GM23338 (cell line): ENCODE measurements at regions not wholly inside any gene's neighbourhood (a gene's known extent, or its start where the extent isn't known, plus 50 kb on each side); places are given as distances from the start of the nearest gene placed in this dataset.

ENCODE experiments used
- ATAC-seq: fragments of 200-7000 bp; cut with Tn5 transposase; 3 replicates; pipeline ENCODE4 v1.9.1; 2020
- DNase-seq: peaks from one replicate; pipeline ENCODE4 v3.0.0-alpha.2; 2015; ENCODE audit warnings: low spot score
- H2AFZ ChIP-seq: fragments of 200-600 bp; sonication (generic); 2 replicates; pipeline ENCODE4 v1.8.0; 2016; ENCODE audit warnings: antibody characterized with exemption, mild to moderate bottlenecking, moderate library complexity
- H3F3A ChIP-seq: fragments of 200-600 bp; sonication (generic); replicated peaks from 2 replicates; pipeline ENCODE4 v1.8.0; 2017; ENCODE audit warnings: antibody characterized with exemption, mixed run types, low read depth
- H3K27ac ChIP-seq: fragments of 200-600 bp; sonication (generic); 2 replicates; pipeline ENCODE4 v1.6.1; 2016; ENCODE audit warnings: low read depth
- H3K27me3 ChIP-seq: fragments of 200-600 bp; sonication (generic); 2 replicates; pipeline ENCODE4 v1.8.0; 2016; ENCODE audit warnings: mild to moderate bottlenecking, mixed run types, moderate library complexity; ENCODE audit not compliant: insufficient read depth
- H3K36me3 ChIP-seq: fragments of 200-600 bp; sonication (generic); 2 replicates; pipeline ENCODE4 v1.8.0; 2016; ENCODE audit warnings: mild to moderate bottlenecking; ENCODE audit not compliant: insufficient read depth
- H3K4me1 ChIP-seq: fragments of 200-600 bp; sonication (generic); 2 replicates; pipeline ENCODE4 v1.8.0; 2016; ENCODE audit warnings: mild to moderate bottlenecking, moderate library complexity; ENCODE audit not compliant: insufficient read depth
- H3K4me2 ChIP-seq: fragments of 200-600 bp; sonication (generic); 2 replicates; pipeline ENCODE4 v1.7.1; 2017; ENCODE audit warnings: mixed run types
- H3K4me3 ChIP-seq: fragments of 200-600 bp; sonication (generic); 2 replicates; pipeline ENCODE4 v1.6.1; 2016; ENCODE audit warnings: mixed run types
- H3K79me2 ChIP-seq: fragments of 200-600 bp; sonication (generic); replicated peaks from 2 replicates; pipeline ENCODE4 v1.8.0; 2017; ENCODE audit warnings: mild to moderate bottlenecking; ENCODE audit not compliant: insufficient read depth
- H3K9me2 ChIP-seq: fragments of 200-600 bp; sonication (generic); 2 replicates; pipeline ENCODE4 v1.8.0; 2017; ENCODE audit not compliant: insufficient read depth
- H4K20me1 ChIP-seq: fragments of 200-600 bp; sonication (generic); replicated peaks from 2 replicates; pipeline ENCODE4 v1.8.0; 2017; ENCODE audit warnings: mild to moderate bottlenecking; ENCODE audit not compliant: insufficient read depth
- H3K27ac Mint-ChIP-seq: 2 replicates; pipeline ENCODE4 v1.8.0; 2020; ENCODE audit warnings: inconsistent platforms, mild to moderate bottlenecking, moderate library complexity, mixed read lengths
- H3K27me3 Mint-ChIP-seq: 3 replicates; pipeline ENCODE4 v1.8.0; 2022; ENCODE audit warnings: low read depth, mild to moderate bottlenecking, moderate library complexity, mixed read lengths, inconsistent platforms; ENCODE audit not compliant: insufficient read depth, poor library complexity
- H3K36me3 Mint-ChIP-seq: 3 replicates; pipeline ENCODE4 v1.8.0; 2021; ENCODE audit warnings: low read depth, mild to moderate bottlenecking, inconsistent platforms, moderate library complexity, mixed read lengths
- H3K4me1 Mint-ChIP-seq: 3 replicates; pipeline ENCODE4 v1.8.0; 2020; ENCODE audit warnings: mild to moderate bottlenecking, inconsistent platforms, mixed read lengths
- H3K4me3 Mint-ChIP-seq: 3 replicates; pipeline ENCODE4 v1.8.0; 2021; ENCODE audit warnings: moderate library complexity, mild to moderate bottlenecking, inconsistent platforms, mixed read lengths
- H3K9me3 Mint-ChIP-seq: 3 replicates; pipeline ENCODE4 v1.8.0; 2020; ENCODE audit warnings: moderate library complexity, mild to moderate bottlenecking, inconsistent platforms, mixed read lengths
- CREB1 ChIP-seq: fragments of 250-450 bp; sonication (Bioruptor Pico); IDR thresholded peaks from 2 replicates; pipeline ENCODE4 v1.5.0; 2020; ENCODE audit warnings: low read depth, mild to moderate bottlenecking, moderate library complexity
- CTCF ChIP-seq, 2 experiments: fragments of 200-600 bp in 1 of 2; sonication (generic) in 1 of 2; conservative IDR thresholded peaks; 2 replicates each; pipeline versions ENCODE4 v1.5.1 to v1.6.1; 2016 to 2017; ENCODE audit warnings: antibody characterized with exemption in 2 of 2, low read depth in 2 of 2, mild to moderate bottlenecking in 2 of 2, moderate library complexity in 1 of 2
- EZH2 ChIP-seq: fragments of 200-600 bp; sonication (generic); IDR thresholded peaks from one replicate; pipeline ENCODE4 v1.8.0; 2017; ENCODE audit warnings: antibody characterized with exemption, mild to moderate bottlenecking, low read depth; ENCODE audit not compliant: unreplicated experiment
- EZH2phosphoT487 ChIP-seq: fragments of 200-600 bp; sonication (generic); IDR thresholded peaks from one replicate; pipeline ENCODE4 v1.8.1; 2018; ENCODE audit warnings: antibody characterized with exemption; ENCODE audit not compliant: unreplicated experiment
- JUNB ChIP-seq: IDR thresholded peaks from one replicate; pipeline ENCODE4 v1.6.1; 2016; ENCODE audit warnings: antibody characterized with exemption; ENCODE audit not compliant: unreplicated experiment
- NANOG ChIP-seq: IDR thresholded peaks from 2 replicates; pipeline ENCODE4 v1.6.1; 2016; ENCODE audit warnings: antibody characterized with exemption, borderline replicate concordance
- POLR2AphosphoS5 ChIP-seq: IDR thresholded peaks from 2 replicates; pipeline ENCODE4 v1.6.1; 2016; ENCODE audit warnings: antibody characterized with exemption, low read depth
- REST ChIP-seq: IDR thresholded peaks from one replicate; pipeline ENCODE4 v1.6.1; 2018; ENCODE audit warnings: antibody characterized with exemption; ENCODE audit not compliant: unreplicated experiment
- STAT1 ChIP-seq: IDR thresholded peaks from one replicate; pipeline ENCODE4 v1.6.1; 2016; ENCODE audit warnings: antibody characterized with exemption; ENCODE audit not compliant: unreplicated experiment
- ZNF114 ChIP-seq: fragments of 250-450 bp; sonication (Bioruptor Pico); IDR thresholded peaks from 2 replicates; pipeline ENCODE4 v1.5.0; 2020; ENCODE audit warnings: mild to moderate bottlenecking, moderate library complexity
- ZNF462 ChIP-seq: fragments of 250-450 bp; sonication (Bioruptor Pico); IDR thresholded peaks from 2 replicates; pipeline ENCODE4 v1.5.0; 2020; ENCODE audit warnings: mild to moderate bottlenecking, moderate library complexity
- TF ChIP-seq, protein P1 (sequence below): IDR thresholded peaks from 2 replicates; pipeline ENCODE4 v1.6.1; 2016; ENCODE audit warnings: antibody characterized with exemption

- TF ChIP-seq ZNF462 (CRISPR knock-in tag) (no peak), CREB1 (CRISPR knock-in tag) (no peak), ZNF114 (CRISPR knock-in tag) (no peak), POLR2AphosphoS5 (no peak)
These were observed 90.9 kb upstream of the AGBL1 start (continued) for GRCh38 chr15:85988741-85989140.

DNA sequence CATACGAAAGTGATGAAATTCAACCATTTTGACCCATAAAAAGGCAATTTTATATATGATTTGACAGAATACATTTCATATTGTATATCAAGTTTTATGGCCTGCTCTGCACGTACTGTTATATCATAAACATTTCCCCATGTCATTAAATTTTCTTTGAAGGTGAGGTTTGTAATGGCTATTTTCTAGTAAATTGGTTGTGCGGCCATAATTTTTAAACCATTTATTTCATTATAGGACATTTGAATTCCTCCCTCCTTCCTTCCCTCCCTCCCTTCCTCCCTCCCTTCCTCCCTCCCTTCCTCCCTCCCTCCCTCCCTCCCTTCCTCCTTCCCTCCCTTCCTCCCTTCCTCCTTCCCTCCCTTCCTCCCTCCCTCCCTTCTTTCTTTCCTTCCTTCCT is 87.4 kb upstream of the AGBL1 start:
- H4K20me1 ChIP-seq = no peaks in the 10 kb centered on the region
- no peak overlapping the region for H3K4me3 ChIP-seq
- no peaks in the 10 kb centered on the region for H3F3A ChIP-seq
- Mint-ChIP-seq H3K27me3 (no peaks in the 10 kb centered on the region), H3K4me1 (no peaks in the 10 kb centered on the region), H3K4me3 (no peak overlapping the region), H3K9me3 (no peaks in the 10 kb centered on the region), H3K36me3 (no peaks in the 10 kb centered on the region), H3K27ac (no peak overlapping the region)
- H3K4me2 ChIP-seq = no peak overlapping the region
- H3K27ac ChIP-seq = no peak overlapping the region
- H2AFZ ChIP-seq = no peak overlapping the region
- H3K9me2 ChIP-seq = no peaks in the 10 kb centered on the region
- no peaks in the 10 kb centered on the region for H3K4me1 ChIP-seq
- 0 out of 2 replicates have a peak, but pooled peaks cover 4% of the 10 kb centered on the region for H3K36me3 ChIP-seq
- H3K79me2 ChIP-seq = no peaks in the 10 kb centered on the region
- no peak for ATAC-seq
- TF ChIP-seq NANOG (no peak), EZH2phosphoT487 (no peak), POLR2AphosphoS5 (no peak), JUNB (no peak), ZNF114 (CRISPR knock-in tag) (no peak), CTCF (conservative IDR thresholded peaks at IDR 0.05; ENCODE audit: low read depth in 2 of 2) (no peak), EZH2 (no peak), STAT1 (no peak), REST (no peak)
- TF ChIP-seq, protein P1, sequence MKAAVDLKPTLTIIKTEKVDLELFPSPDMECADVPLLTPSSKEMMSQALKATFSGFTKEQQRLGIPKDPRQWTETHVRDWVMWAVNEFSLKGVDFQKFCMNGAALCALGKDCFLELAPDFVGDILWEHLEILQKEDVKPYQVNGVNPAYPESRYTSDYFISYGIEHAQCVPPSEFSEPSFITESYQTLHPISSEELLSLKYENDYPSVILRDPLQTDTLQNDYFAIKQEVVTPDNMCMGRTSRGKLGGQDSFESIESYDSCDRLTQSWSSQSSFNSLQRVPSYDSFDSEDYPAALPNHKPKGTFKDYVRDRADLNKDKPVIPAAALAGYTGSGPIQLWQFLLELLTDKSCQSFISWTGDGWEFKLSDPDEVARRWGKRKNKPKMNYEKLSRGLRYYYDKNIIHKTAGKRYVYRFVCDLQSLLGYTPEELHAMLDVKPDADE = no peak
- H3K27me3 ChIP-seq = no peaks in the 10 kb centered on the region
- no peak for DNase-seq
